DND-41 (cell line): ENCODE measurements at regions not wholly inside any gene's neighbourhood (a gene's known extent, or its start where the extent isn't known, plus 50 kb on each side); places are given as distances from the start of the nearest gene placed in this dataset.

ENCODE experiments used
- CTCF ChIP-seq: IDR thresholded peaks from 2 replicates; pipeline ENCODE4 v1.5.1; 2012; ENCODE audit warnings: borderline replicate concordance, low read length, moderate library complexity, mild to moderate bottlenecking; ENCODE audit not compliant: poor library complexity, severe bottlenecking; ENCODE audit errors: extremely low read depth
- EZH2 ChIP-seq: IDR thresholded peaks from 3 replicates; pipeline ENCODE4 v1.6.1; 2012; ENCODE audit warnings: borderline replicate concordance, low read depth, mild to moderate bottlenecking, moderate library complexity, low read length, inconsistent platforms; ENCODE audit not compliant: severe bottlenecking

GRCh38 chr3:75035146-75035545 lies 420.7 kb upstream of the CNTN3 start:
- TF ChIP-seq CTCF (no peak), EZH2 (no peak)
